Fibroblast of mammary gland (primary cell): ENCODE measurements at regions not wholly inside any gene's neighbourhood (a gene's known extent, or its start where the extent isn't known, plus 50 kb on each side); places are given as distances from the start of the nearest gene placed in this dataset.

Experiments
- DNase-seq: peaks from one replicate; pipeline ENCODE4 v3.0.0-alpha.2; 2010; ENCODE audit warnings: low read depth
- H3K4me3 ChIP-seq: 2 replicates; pipeline ENCODE4 v1.5.1; 2011; ENCODE audit warnings: low read depth, mild to moderate bottlenecking, low read length, moderate library complexity; ENCODE audit not compliant: control insufficient read depth
- CTCF ChIP-seq: conservative IDR thresholded peaks from 2 replicates; pipeline ENCODE4 v1.5.1; 2011; ENCODE audit warnings: low read depth, low read length, inconsistent platforms; ENCODE audit not compliant: control insufficient read depth, insufficient read depth

- TF ChIP-seq CTCF: no peak
These were observed 62.7 kb upstream of the MROH9 start for GRCh38 chr1:170872663-170873062.

GRCh38 chr1:170874671-170875070, 60.7 kb upstream of the MROH9 start:
- TF ChIP-seq CTCF: no peak
- H3K4me3 ChIP-seq: no peak overlapping the region
- DNase-seq: no peak

More at GRCh38 chr1:170872663-170873062, 62.7 kb upstream of the MROH9 start:
- H3K4me3 ChIP-seq: no peak overlapping the region
- no peak for DNase-seq

DNA sequence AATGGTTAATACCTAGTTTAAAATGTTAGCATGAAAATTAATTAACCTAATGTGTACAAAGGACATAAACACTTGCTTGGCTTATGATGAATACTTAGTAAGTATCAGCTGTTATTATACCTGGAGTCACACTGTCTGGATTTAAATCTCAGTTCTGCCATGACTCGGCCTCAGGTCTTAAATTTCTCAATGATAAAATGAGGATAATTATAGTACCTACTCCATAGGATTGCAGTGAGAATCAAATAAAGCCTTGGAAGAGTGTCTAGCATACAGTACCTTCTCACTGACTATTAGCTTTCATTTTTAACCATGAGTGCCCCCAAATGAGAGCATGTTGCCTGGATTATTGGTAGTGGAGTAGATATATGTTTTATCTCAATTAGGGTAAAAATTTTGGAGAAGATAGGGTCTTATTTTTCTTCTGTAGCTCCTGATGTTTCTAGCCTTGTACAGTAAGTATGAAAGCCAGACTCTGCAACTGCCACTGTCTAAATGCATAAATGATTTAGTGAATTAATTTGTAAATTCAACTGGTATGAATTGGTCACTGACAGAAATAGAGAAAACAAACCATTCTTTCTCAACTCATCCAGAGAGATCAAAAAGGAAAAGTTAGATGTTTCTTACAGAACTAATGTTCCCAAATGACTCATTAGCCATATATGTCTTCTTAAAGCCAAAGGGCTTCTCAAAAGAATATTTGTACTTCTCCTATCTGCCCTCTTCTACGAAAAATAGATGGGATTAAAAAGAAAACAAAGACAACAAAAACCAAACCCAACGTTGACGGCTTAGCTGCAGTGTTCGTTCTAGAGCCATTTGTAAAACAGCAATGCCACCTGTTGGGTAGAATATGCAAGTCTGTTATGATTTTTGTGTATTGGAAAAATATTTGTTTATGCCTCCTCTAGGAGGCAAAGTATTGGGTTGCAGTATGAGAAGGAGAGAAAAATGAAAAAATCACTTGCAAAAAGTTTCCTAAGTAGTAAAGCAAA, 53.8 kb upstream of the MROH9 start:
- peak; percentile 73 for DNase-seq
- peak; percentile 60 for TF ChIP-seq CTCF
- no peak overlapping the region for H3K4me3 ChIP-seq
